ENCODE measurements at regions not wholly inside any gene's neighbourhood (a gene's known extent, or its start where the extent isn't known, plus 50 kb on each side); places are given as distances from the start of the nearest gene placed in this dataset.
A peak's percentile ranks its signal among the peaks of the same experiment; 100 is the strongest.
"Not testable (repeated sequence)": the region's sequence is repeated elsewhere in the genome, so short reads cannot be mapped to it uniquely, and the experiment has no call there.

- no peaks in the 10 kb centered on the region for H3K36me3 ChIP-seq
- no peak overlapping the region for H3K4me3 ChIP-seq
- no peak overlapping the region for H3K27ac ChIP-seq
- no peaks in the 10 kb centered on the region for H3K9me3 ChIP-seq (replicated peaks)
- peaks cover 17% of the 10 kb centered on the region for H3K4me1 ChIP-seq
- H3K27me3 ChIP-seq: no peaks in the 10 kb centered on the region
- no peak for DNase-seq
These were observed 51.2 kb upstream of the PRR5 start for GRCh38 chr22:44650806-44651205.

GRCh38 chr22:44648821-44649565 lies 53.0 kb upstream of the PRR5 start:
- Histone ChIP-seq H3K27ac (peak overlapping the region; percentile 27), H3K36me3 (no peaks in the 10 kb centered on the region), H3K27me3 (no peaks in the 10 kb centered on the region), H3K4me3 (peak overlapping the region; percentile 42), H3K9me3 (replicated peaks) (no peaks in the 10 kb centered on the region; the same call in 1 of the 2 replicates), H3K4me1 (peaks cover 17% of the 10 kb centered on the region)
- DNase-seq: peak; percentile 22 to 58

DNA sequence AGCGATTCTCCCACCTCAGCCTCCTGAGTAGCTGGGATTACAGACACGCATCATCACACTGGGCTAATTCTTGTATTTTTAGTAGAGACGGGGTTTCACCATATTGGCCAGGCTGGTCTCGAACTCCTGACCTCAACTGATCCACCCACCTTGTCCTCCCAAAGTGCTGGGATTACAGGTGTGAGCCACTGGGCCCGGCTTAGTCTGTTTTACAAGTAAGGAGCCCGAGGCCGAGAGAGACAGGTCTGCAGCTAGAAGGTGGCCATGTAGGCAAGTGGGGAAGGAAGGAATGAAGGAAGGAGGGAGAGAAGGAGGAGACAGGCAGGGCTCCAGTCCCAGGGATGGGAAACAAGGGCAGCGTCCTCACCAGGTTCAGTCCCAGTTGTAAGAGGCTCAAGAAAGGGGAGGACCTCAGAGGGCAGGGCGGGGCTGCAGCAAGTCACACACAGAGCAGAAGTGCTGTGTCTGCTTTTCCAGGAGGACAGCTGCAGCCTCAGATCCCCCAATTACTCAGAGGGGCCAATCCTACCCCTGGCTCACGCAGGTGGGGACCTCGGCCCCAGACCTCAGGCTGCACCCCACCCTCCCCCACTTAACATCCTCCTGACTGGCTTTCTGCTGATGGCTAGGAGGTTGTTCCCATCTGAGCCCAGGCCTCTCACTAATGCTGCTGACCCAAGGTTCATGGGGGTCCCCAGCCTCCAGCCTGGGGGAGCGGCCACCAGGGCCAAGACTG lies 53.8 kb upstream of the PRR5 start:
- H3K9me3 ChIP-seq (replicated peaks): no peaks in the 10 kb centered on the region; the same call in 1 of the 2 replicates
- H3K36me3 ChIP-seq: no peaks in the 10 kb centered on the region
- H3K4me1 ChIP-seq: peaks cover 17% of the 10 kb centered on the region
- peak overlapping the region; percentile 27; the same call in 1 of the 2 replicates for H3K27ac ChIP-seq
- peak overlapping the region; percentile 42 for H3K4me3 ChIP-seq
- no peaks in the 10 kb centered on the region for H3K27me3 ChIP-seq
- DNase-seq: peak; percentile 45 to 62

DNA sequence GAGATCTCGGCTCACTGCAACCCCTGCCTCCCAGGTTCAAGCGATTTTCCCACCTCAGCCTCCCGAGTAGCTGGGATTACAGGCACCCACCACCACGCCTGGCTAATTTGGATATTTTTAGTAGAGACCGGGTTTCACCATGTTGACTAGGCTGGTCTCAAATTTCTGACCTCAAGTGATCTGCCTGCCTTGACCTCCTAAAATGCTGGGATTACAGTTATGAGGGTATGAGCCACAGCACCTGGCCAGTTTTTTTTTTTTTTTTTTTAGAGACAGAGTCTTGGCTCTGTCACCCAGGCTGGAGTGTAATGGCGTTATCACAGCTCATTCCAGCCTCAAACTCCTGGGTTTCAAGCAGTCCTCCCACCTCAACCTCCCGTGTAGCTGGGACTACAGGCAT lies 54.9 kb upstream of the PRR5 start:
- peak in 1 of 2 experiments; percentile 24 for DNase-seq
- H3K4me1 ChIP-seq: peaks cover 17% of the 10 kb centered on the region
- no peak overlapping the region for H3K27ac ChIP-seq
- H3K36me3 ChIP-seq: no peaks in the 10 kb centered on the region
- no peaks in the 10 kb centered on the region; the same call in 1 of the 2 replicates for H3K9me3 ChIP-seq (replicated peaks)
- H3K27me3 ChIP-seq: no peaks in the 10 kb centered on the region
- no peak overlapping the region for H3K4me3 ChIP-seq

DNA sequence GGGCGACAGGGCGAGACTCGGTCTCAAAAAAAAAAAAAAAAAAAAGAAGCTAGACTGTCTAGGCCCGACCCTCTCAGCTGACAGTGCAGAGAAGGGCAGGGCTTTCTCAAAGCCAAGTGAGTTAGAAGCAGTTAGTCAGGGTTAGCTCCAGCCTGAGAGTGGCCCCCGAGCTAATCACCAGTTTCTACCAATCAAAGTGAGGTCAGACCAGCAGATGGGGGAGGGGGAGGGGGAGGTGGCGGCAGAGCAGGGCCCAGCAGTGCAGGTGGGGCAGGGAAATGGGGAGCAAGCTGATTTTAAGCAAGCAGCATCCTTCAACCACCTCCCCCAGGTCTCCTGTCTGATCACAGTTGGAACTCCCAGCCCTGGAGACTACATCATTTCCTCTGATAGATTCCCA lies 55.3 kb upstream of the PRR5 start:
- Histone ChIP-seq H3K4me3 (no peak overlapping the region), H3K9me3 (replicated peaks) (no peaks in the 10 kb centered on the region; the same call in 1 of the 2 replicates), H3K27me3 (no peaks in the 10 kb centered on the region), H3K4me1 (peaks cover 17% of the 10 kb centered on the region), H3K36me3 (no peaks in the 10 kb centered on the region), H3K27ac (no peak overlapping the region)
- no peak for DNase-seq

GRCh38 chr22:44646141-44646540 lies 55.9 kb upstream of the PRR5 start:
- Histone ChIP-seq H3K36me3 (no peaks in the 10 kb centered on the region), H3K27me3 (no peaks in the 10 kb centered on the region), H3K4me3 (no peak overlapping the region), H3K9me3 (replicated peaks) (no peaks in the 10 kb centered on the region; the same call in 1 of the 2 replicates), H3K4me1 (peaks cover 17% of the 10 kb centered on the region), H3K27ac (no peak overlapping the region)
- DNase-seq: no peak

DNA sequence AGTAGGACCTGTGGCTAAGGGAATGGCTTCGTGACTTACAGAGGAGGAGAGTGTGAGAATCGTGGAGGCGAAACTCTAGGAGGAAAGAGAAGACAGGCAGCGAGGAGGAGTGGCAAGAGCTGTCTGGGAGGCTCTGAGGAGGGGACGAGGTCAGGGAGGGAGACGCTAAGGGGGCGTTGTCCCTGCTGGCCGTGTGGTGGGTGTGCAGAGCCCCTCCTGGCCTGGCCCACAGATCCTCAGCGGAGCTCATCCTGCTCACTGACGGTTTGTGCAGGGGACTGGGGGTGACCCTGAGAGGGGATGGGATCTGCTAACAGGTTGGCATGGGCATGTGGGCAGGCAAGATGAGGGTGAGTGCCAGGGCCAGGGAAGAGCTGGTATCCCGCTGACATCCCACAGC lies 56.5 kb upstream of the PRR5 start:
- Histone ChIP-seq H3K27me3 (no peaks in the 10 kb centered on the region), H3K4me1 (peaks cover 17% of the 10 kb centered on the region), H3K4me3 (no peak overlapping the region), H3K9me3 (replicated peaks) (no peaks in the 10 kb centered on the region; the same call in 1 of the 2 replicates), H3K27ac (no peak overlapping the region), H3K36me3 (no peaks in the 10 kb centered on the region)
- DNase-seq: no peak

GRCh38 chr22:44645083-44645482 lies 56.9 kb upstream of the PRR5 start:
- H3K4me3 ChIP-seq: no peak overlapping the region
- DNase-seq: peak in 1 of 2 experiments; percentile 49

DNA sequence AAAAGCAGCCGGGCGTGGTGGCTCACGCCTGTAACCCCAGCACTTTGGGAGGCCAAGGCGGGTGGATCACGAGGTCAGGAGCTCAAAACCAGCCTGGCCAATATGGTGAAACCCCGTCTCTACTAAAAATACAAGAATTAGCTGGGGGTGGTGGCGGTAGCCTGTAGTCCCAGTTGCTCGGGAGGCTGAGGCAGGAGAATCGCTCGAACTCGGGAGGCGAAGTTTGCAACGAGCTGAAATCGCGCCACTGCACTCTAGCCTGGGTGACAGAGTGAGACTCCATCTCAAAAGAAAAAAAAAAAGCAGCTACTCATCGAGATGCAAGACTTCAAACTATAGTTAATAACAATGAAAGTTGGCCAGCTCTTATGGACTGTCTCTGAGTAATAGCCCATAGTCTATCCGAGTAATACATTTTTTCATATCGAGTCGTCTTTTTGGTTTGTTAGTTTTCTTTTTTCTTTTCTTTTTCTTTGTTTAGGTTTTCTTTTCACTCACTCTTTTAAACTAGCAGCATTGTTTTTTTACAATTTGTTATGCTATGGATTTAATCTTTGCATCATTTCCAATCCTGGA lies 58.4 kb upstream of the PRR5 start:
- not testable (repeated sequence) for H3K4me3 ChIP-seq, DNase-seq, H3K27me3 ChIP-seq

More at GRCh38 chr22:44645083-44645482, 56.9 kb upstream of the PRR5 start:
- H3K27ac ChIP-seq: no peak overlapping the region
- H3K27me3 ChIP-seq: no peaks in the 10 kb centered on the region
- H3K36me3 ChIP-seq: no peaks in the 10 kb centered on the region
- peaks cover 17% of the 10 kb centered on the region for H3K4me1 ChIP-seq
- no peaks in the 10 kb centered on the region; the same call in 1 of the 2 replicates for H3K9me3 ChIP-seq (replicated peaks)

GRCh38 chr22:44642096-44642644 lies 59.8 kb upstream of the PRR5 start:
- no peak for DNase-seq
- H3K4me1 ChIP-seq: no peaks in the 10 kb centered on the region

More for the DNA sequence above, 58.4 kb upstream of the PRR5 start:
- not testable (repeated sequence) for H3K36me3 ChIP-seq; H3K27ac ChIP-seq; H3K4me1 ChIP-seq; H3K9me3 ChIP-seq (replicated peaks)

GRCh38 chr22:44640618-44641155 lies 61.3 kb upstream of the PRR5 start:
- H3K27ac ChIP-seq: no peak overlapping the region
- DNase-seq: no peak
- H3K9me3 ChIP-seq (replicated peaks): no peaks in the 10 kb centered on the region; the same call in 1 of the 2 replicates
- no peaks in the 10 kb centered on the region for H3K36me3 ChIP-seq
- H3K4me1 ChIP-seq: no peaks in the 10 kb centered on the region
- no peaks in the 10 kb centered on the region for H3K27me3 ChIP-seq
- no peak overlapping the region for H3K4me3 ChIP-seq

More at GRCh38 chr22:44642096-44642644, 59.8 kb upstream of the PRR5 start:
- Histone ChIP-seq H3K9me3 (replicated peaks) (no peaks in the 10 kb centered on the region; the same call in 1 of the 2 replicates), H3K27ac (no peak overlapping the region), H3K36me3 (no peaks in the 10 kb centered on the region), H3K27me3 (no peaks in the 10 kb centered on the region), H3K4me3 (no peak overlapping the region)

DNA sequence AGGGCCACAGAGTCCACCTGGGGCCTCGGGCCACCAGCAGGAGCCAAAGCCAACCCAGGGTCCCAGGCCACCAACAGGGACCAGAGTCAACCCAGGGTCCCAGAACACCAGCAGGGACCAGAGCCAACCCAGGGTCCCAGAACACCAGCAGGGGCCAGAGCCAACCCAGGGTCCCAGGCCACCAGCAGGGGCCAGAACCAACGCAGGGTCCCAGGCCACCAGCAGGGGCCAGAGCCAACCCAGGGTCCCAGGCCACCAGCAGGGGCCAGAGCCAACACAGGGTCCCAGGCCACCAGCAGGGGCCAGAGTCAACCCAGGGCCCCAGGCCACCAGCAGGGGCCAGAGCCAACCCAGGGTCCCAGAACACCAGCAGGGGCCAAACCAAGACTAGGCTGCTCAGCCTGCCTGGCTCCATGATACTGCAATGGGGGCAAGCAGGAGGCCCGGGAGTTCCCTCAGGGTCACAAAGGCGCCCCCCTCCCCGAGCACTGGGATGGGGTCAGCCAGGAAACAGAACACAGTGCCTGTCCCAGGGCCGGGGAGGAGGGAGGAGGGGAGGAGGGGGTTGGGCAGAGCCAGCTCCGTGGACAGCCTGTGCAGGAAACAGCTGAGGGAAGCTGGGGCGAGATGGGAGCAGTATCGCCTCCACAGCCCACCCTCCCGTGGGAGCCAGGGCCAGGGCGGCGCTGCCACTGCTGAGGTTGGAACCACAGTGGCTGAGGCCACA lies 62.0 kb upstream of the PRR5 start:
- Histone ChIP-seq H3K36me3 (no peaks in the 10 kb centered on the region), H3K27ac (no peak overlapping the region), H3K4me3 (no peak overlapping the region), H3K4me1 (no peaks in the 10 kb centered on the region), H3K27me3 (no peaks in the 10 kb centered on the region), H3K9me3 (replicated peaks) (no peaks in the 10 kb centered on the region; the same call in 1 of the 2 replicates)
- DNase-seq: no peak

DNA sequence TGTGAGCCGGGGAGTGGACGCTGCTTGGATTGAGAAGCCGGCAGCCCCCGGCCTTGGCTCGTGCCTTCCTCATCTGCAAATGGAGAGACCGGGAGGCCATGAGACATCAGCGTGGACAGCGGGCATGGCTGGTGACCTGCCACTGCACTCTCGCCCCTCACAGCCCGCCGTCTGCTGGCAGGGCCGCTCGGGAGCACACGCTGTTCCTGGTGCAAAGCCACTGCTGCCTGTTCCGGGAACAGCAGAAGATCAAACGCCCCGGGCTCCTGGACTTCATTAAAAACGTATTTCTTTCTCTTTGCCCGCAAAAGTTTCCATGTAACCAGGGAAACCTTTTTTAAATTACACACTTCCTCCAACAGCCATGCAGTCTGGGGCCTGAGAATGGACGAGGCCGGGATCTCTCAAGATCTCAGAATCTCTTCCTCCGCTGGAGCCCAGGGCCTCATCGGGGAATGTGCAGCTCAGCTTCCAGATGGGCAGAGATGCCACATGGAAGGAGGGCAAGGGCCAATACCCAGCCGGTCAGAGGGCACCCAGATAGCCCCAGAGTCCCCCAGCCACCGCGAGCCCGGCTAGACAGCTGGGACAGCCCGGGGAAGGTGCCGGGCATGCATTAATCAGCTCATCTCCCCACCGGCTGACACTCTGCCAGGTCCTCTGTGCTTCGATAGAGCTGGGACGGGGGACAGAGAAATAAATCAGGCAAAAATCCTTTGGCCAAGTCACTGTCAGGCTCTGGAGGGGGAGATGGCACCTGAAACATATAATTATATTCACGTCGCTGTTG lies 62.8 kb upstream of the PRR5 start:
- Histone ChIP-seq H3K4me1 (no peaks in the 10 kb centered on the region), H3K27me3 (no peaks in the 10 kb centered on the region), H3K9me3 (replicated peaks) (no peaks in the 10 kb centered on the region), H3K4me3 (no peak overlapping the region), H3K27ac (no peak overlapping the region), H3K36me3 (no peaks in the 10 kb centered on the region)
- DNase-seq: no peak

Measured in SJCRH30 (cell line).